GM23248 (cell line): ENCODE measurements at regions not wholly inside any gene's neighbourhood (a gene's known extent, or its start where the extent isn't known, plus 50 kb on each side); places are given as distances from the start of the nearest gene placed in this dataset.

Experiments
- DNase-seq: peaks from one replicate; pipeline ENCODE4 v3.0.0-alpha.2; 2015
- H2AFZ ChIP-seq: fragments of 200-600 bp; sonication (generic); 2 replicates; pipeline ENCODE4 v1.6.1; 2016; ENCODE audit warnings: antibody characterized with exemption
- H3F3A ChIP-seq: fragments of 200-600 bp; sonication (generic); 2 replicates; pipeline ENCODE4 v1.6.1; 2016; ENCODE audit warnings: mild to moderate bottlenecking, antibody characterized with exemption, mixed run types; ENCODE audit not compliant: insufficient read depth
- H3K27ac ChIP-seq: fragments of 200-600 bp; sonication (generic); 2 replicates; pipeline ENCODE4 v1.5.1; 2016; ENCODE audit warnings: mild to moderate bottlenecking
- H3K27me3 ChIP-seq: fragments of 200-600 bp; sonication (generic); replicated peaks from 2 replicates; pipeline ENCODE4 v1.6.1; 2016; ENCODE audit warnings: mild to moderate bottlenecking; ENCODE audit not compliant: insufficient read depth
- H3K36me3 ChIP-seq: fragments of 200-600 bp; sonication (generic); 2 replicates; pipeline ENCODE4 v1.6.1; 2016; ENCODE audit warnings: low read depth, mild to moderate bottlenecking
- H3K4me1 ChIP-seq: fragments of 200-600 bp; sonication (generic); 2 replicates; pipeline ENCODE4 v1.6.1; 2016; ENCODE audit warnings: mild to moderate bottlenecking; ENCODE audit not compliant: insufficient read depth
- H3K4me2 ChIP-seq: fragments of 200-600 bp; sonication (generic); one replicate; pipeline ENCODE4 v1.6.1; 2016; ENCODE audit warnings: mild to moderate bottlenecking; ENCODE audit not compliant: unreplicated experiment
- H3K4me3 ChIP-seq: fragments of 200-600 bp; sonication (generic); 2 replicates; pipeline ENCODE4 v1.5.1; 2016; ENCODE audit warnings: mild to moderate bottlenecking
- H3K79me2 ChIP-seq: fragments of 200-600 bp; sonication (generic); 2 replicates; pipeline ENCODE4 v1.6.1; 2016; ENCODE audit warnings: mild to moderate bottlenecking; ENCODE audit not compliant: insufficient read depth
- H3K9ac ChIP-seq: fragments of 200-600 bp; sonication (generic); 2 replicates; pipeline ENCODE4 v1.6.1; 2016; ENCODE audit warnings: mild to moderate bottlenecking
- H3K9me2 ChIP-seq: fragments of 200-600 bp; sonication (generic); 2 replicates; pipeline ENCODE4 v1.6.1; 2016; ENCODE audit warnings: mixed run types, mild to moderate bottlenecking, moderate library complexity; ENCODE audit not compliant: insufficient read depth
- H3K9me3 ChIP-seq: fragments of 200-600 bp; sonication (generic); one replicate; pipeline ENCODE4 v1.6.1; 2017; ENCODE audit warnings: low read depth
- H4K20me1 ChIP-seq: fragments of 200-600 bp; sonication (generic); 2 replicates; pipeline ENCODE4 v1.6.0; 2016; ENCODE audit not compliant: insufficient read depth
- EZH2 ChIP-seq: fragments of 200-600 bp; sonication (generic); IDR thresholded peaks from 2 replicates; pipeline ENCODE4 v1.6.1; 2018; ENCODE audit warnings: antibody characterized with exemption, mild to moderate bottlenecking; ENCODE audit not compliant: insufficient read depth, poor library complexity, severe bottlenecking
- EZH2phosphoT487 ChIP-seq: fragments of 200-600 bp; sonication (generic); IDR thresholded peaks from 2 replicates; pipeline ENCODE4 v1.6.1; 2018; ENCODE audit warnings: antibody characterized with exemption, moderate library complexity, mild to moderate bottlenecking, low read depth; ENCODE audit not compliant: insufficient read depth
- WGBS, 2 experiments: methylation state at CpG; one replicate each; pipeline ENCODE4 v1.1.6; 2015 to 2017; ENCODE audit warnings: low lambda C conversion rate in 2 of 2, low coverage in 1 of 2; ENCODE audit errors: missing lambda C conversion rate in 2 of 2; 5-methylcytosine and 5-hydroxymethylcytosine counted together
- in situ Hi-C: fragments of 300-500 bp; cut with MboI; formaldehyde crosslinking; loops from 2 replicates; pipeline ENCODE4 v1.15.0; 2020

GRCh38 chr20:51265361-51265760 lies 242.5 kb upstream of the KCNG1 start:
- Histone ChIP-seq H3K9ac (no peak overlapping the region), H3K4me3 (no peak overlapping the region), H3K4me2 (no peak overlapping the region), H3K27ac (no peak overlapping the region), H4K20me1 (no peaks in the 10 kb centered on the region), H3F3A (no peaks in the 10 kb centered on the region), H2AFZ (no peak overlapping the region), H3K9me3 (no peaks in the 10 kb centered on the region), H3K27me3 (0 out of 2 replicates have a peak, but pooled peaks cover 5% of the 10 kb centered on the region), H3K4me1 (no peaks in the 10 kb centered on the region), H3K9me2 (no peaks in the 10 kb centered on the region), H3K79me2 (no peaks in the 10 kb centered on the region), H3K36me3 (no peaks in the 10 kb centered on the region)
- TF ChIP-seq EZH2phosphoT487 (no peak), EZH2 (no peak)
- no peak for DNase-seq
- 28 to 43% methylated on average over 1 of the region's 1 CpG for WGBS, 2 experiments
- in situ Hi-C loops: no loop called here

GRCh38 chr20:51262240-51262639 lies 239.3 kb upstream of the KCNG1 start:
- H3K9me3 ChIP-seq: no peaks in the 10 kb centered on the region
- H3K9me2 ChIP-seq: no peaks in the 10 kb centered on the region
- H3K4me3 ChIP-seq: no peak overlapping the region
- peaks cover 7% of the 10 kb centered on the region; the same call in 1 of the 2 replicates for H3K4me1 ChIP-seq
- no peak overlapping the region for H3K4me2 ChIP-seq
- H3K36me3 ChIP-seq: no peaks in the 10 kb centered on the region
- no peak for DNase-seq
- 47 to 53% methylated on average over 9 of the region's 9 CpGs for WGBS, 2 experiments
- H3F3A ChIP-seq: no peaks in the 10 kb centered on the region
- TF ChIP-seq EZH2phosphoT487 (no peak), EZH2 (no peak)
- no peak overlapping the region for H3K27ac ChIP-seq
- H3K79me2 ChIP-seq: no peaks in the 10 kb centered on the region
- H2AFZ ChIP-seq: no peak overlapping the region
- in situ Hi-C loops: no loop called here
- peaks cover 5% of the 10 kb centered on the region; the same call in 1 of the 2 replicates for H3K27me3 ChIP-seq
- no peaks in the 10 kb centered on the region for H4K20me1 ChIP-seq
- no peak overlapping the region for H3K9ac ChIP-seq

DNA sequence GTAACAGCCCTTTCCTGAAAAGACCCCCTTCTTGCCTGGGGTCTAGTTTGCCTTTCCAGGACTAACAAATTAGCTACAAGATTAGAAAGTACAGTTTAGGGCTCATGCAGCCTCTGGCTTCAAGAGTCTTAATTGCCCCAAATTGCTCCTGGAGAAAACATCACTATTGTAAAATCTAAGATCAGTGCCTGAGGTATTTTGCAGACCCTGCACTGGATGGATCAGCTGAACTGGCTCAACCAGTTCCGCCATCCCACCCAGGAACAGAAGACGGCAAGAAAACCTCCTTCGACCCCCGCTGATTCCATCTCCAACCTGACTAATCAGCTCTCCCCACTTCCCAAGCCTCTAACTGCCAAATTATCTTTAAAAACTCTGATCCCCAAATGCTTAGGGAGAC lies 236.5 kb upstream of the KCNG1 start:
- no peak for TF ChIP-seq EZH2phosphoT487
- no peak for TF ChIP-seq EZH2
- no peaks in the 10 kb centered on the region for H3K36me3 ChIP-seq
- in situ Hi-C loops: no loop called here
- no peaks in the 10 kb centered on the region for H4K20me1 ChIP-seq
- WGBS, 2 experiments: 90 to 91% methylated on average over 4 of the region's 4 CpGs
- no peak overlapping the region for H2AFZ ChIP-seq
- H3K27ac ChIP-seq: no peak overlapping the region
- H3K4me2 ChIP-seq: no peak overlapping the region
- no peaks in the 10 kb centered on the region for H3K79me2 ChIP-seq
- H3K9me2 ChIP-seq: no peaks in the 10 kb centered on the region
- no peaks in the 10 kb centered on the region for H3F3A ChIP-seq
- no peaks in the 10 kb centered on the region for H3K9me3 ChIP-seq
- H3K27me3 ChIP-seq: peaks cover 22% of the 10 kb centered on the region
- DNase-seq: no peak
- H3K9ac ChIP-seq: no peak overlapping the region
- H3K4me3 ChIP-seq: no peak overlapping the region
- peaks cover 7% of the 10 kb centered on the region; the same call in 1 of the 2 replicates for H3K4me1 ChIP-seq

- no peaks in the 10 kb centered on the region for H3K36me3 ChIP-seq
- no peak overlapping the region for H3K9ac ChIP-seq
- WGBS, 2 experiments: 54 to 56% methylated on average over 3 of the region's 3 CpGs
- H4K20me1 ChIP-seq: no peaks in the 10 kb centered on the region
- H3K9me2 ChIP-seq: no peaks in the 10 kb centered on the region
- H3K9me3 ChIP-seq: no peaks in the 10 kb centered on the region
- H3K27me3 ChIP-seq: peaks cover 25% of the 10 kb centered on the region
- no peak overlapping the region for H3K4me3 ChIP-seq
- peaks cover 7% of the 10 kb centered on the region; the same call in 1 of the 2 replicates for H3K4me1 ChIP-seq
- no peak for TF ChIP-seq EZH2
- H3K27ac ChIP-seq: no peak overlapping the region
- peak; percentile 51 for DNase-seq
- no peaks in the 10 kb centered on the region for H3F3A ChIP-seq
- H3K4me2 ChIP-seq: peak overlapping the region; percentile 21
- 0 out of 2 replicates have a peak overlapping the region, but pooled peaks have one; percentile 25 for H2AFZ ChIP-seq
- H3K79me2 ChIP-seq: no peaks in the 10 kb centered on the region
- in situ Hi-C loops: no loop called here
Observed at GRCh38 chr20:51258582-51259165, 235.8 kb upstream of the KCNG1 start.

DNA sequence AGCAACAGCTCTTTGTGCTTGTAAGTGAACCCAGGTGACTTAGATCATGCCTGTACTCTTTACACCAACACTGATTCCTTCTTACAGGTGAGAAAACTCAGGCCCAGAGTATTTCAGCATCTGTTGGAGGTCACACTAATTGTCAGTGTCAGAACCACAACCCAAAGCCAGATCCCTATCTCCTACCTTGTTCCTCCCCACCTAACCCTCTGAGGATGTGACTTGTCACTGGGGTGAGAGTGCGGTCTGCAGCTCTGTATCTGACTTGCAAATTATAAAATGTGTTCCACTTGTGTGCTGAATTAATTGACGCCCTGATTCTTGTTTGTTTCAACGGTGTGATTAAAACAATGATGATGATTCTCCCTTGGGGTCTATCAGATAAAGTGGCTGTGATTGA lies 232.5 kb upstream of the KCNG1 start:
- H3K27ac ChIP-seq: no peak overlapping the region
- TF ChIP-seq EZH2 (no peak), EZH2phosphoT487 (no peak)

More for the DNA sequence above, 232.5 kb upstream of the KCNG1 start:
- no peak overlapping the region for H3K4me2 ChIP-seq
- H3K27me3 ChIP-seq: peaks cover 37% of the 10 kb centered on the region
- no peak for DNase-seq
- H3F3A ChIP-seq: no peaks in the 10 kb centered on the region
- H3K79me2 ChIP-seq: no peaks in the 10 kb centered on the region
- no peak overlapping the region for H3K4me3 ChIP-seq
- no peak overlapping the region for H3K9ac ChIP-seq
- peaks cover 7% of the 10 kb centered on the region; the same call in 1 of the 2 replicates for H3K4me1 ChIP-seq
- H3K36me3 ChIP-seq: no peaks in the 10 kb centered on the region
- in situ Hi-C loops: no loop called here
- WGBS, 2 experiments: 35% methylated on average over 3 of the region's 3 CpGs
- H3K9me3 ChIP-seq: no peaks in the 10 kb centered on the region
- H4K20me1 ChIP-seq: no peaks in the 10 kb centered on the region
- H3K9me2 ChIP-seq: no peaks in the 10 kb centered on the region
- H2AFZ ChIP-seq: no peak overlapping the region
